HG02973 (cell line): ENCODE measurements at regions not wholly inside any gene's neighbourhood (a gene's known extent, or its start where the extent isn't known, plus 50 kb on each side); places are given as distances from the start of the nearest gene placed in this dataset.
"Not testable (repeated sequence)": the region's sequence is repeated elsewhere in the genome, so short reads cannot be mapped to it uniquely, and the experiment has no call there.

Experiments used
- ATAC-seq: cut with Tn5 transposase; IDR thresholded peaks from one replicate; pipeline ENCODE4 v1.9.1; 2021; ENCODE audit warnings: moderate library complexity; ENCODE audit not compliant: unreplicated experiment

DNA sequence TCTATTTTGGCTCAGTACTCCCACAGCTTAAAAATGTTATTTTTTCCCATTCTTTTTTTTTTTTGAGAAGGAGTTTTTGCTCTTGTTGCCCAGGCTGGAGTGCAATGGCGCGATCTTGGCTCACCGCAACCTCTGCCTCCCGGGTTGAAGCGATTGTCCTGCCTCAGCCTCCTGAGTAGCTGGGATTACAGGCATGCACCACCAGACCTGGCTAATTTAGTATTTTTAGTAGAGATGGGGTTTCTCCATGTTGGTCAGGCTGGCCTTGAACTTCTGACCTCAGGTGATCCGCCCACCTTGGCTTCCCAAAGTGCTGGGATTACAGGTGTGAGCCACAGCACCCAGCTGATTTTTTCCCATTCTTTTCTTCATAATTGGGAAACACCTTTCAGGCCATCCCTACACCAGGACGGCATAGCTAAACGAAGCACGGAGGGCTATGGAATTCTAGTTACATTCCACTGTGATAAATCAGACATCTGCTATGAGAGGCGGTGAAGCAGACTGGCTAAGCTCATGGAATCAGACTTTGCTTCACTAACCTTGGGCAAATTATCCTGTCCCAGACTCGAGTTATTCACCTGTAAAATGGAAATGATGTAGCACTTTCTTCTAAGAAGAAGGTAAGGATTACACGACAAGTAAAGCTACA, 68.7 kb upstream of the ZFAND5 start:
- not testable (repeated sequence) for ATAC-seq

DNA sequence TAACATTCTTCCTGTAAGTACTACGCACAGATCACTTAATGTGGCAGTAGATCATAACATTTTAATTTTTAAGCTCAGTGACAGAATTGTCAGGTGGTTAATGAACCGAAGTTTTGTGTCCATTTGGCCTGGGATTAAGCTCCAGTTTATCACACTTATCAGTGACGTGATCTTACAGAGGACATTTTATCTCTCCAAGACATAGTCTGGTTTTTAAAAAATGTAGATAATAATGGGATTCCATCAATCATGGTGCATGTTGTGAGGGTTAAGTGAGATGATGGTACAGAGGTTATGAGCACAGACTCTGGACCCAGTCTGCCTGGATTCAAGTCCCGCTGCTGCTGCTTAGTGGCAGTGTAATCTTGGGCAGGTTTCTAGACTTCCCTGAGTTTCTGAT, 66.0 kb upstream of the ZFAND5 start:
- no peak for ATAC-seq

DNA sequence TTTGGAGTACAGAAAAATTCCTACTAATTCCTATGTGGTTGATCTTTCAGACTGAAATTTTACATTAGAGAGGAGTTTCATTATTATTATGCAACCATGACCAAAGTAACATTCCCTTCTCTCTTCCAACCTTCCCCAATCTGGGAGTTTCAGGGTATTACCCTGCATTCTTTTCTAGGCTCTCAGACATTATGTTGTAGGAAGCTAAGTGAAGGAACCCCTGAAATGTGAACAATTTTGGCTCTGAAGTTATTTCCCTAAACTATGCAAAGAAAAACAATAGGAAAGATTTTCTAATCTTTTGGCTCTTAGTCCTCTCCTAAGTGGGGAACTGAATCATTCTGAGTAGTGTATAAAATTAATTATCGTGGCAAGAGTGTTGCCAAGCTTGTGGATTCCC, 63.3 kb upstream of the ZFAND5 start:
- no peak for ATAC-seq

DNA sequence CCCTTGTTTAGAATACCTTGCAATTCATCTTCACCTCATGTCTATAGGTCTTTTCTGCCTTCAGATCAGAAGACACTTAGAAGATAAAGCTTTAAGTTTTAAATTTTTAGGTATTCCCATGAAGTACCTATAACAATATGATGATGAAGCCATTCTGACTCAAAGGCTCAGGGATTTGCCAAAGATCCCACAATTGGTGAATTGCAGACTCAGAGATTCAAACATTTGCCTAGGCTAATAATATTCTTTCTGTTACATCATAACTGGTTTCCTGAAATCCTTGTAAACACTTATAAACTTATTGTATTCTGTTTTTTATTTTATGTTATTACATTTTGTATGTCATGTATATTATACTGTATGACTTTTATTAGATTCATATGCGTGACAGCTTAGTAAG, 62.8 kb upstream of the ZFAND5 start:
- ATAC-seq = no peak

DNA sequence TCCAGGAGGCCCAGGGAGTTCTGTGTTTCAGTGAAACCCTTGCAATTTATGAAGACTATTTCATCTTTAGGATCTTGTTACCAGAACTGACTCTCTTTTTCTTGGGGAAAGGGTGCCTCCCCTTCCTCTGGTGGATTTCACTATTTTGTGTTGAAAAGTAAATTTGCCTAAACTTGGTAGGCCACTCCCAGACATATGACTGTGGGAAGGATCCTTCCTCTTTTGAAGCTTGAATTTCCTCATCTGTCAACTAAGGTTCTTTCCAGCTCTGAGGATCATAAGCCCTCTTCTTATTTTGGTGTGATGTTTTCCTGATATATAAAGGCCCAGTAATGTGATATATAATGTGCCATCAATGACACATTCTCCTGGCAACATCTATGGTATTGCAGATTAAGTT, 59.1 kb upstream of the ZFAND5 start:
- ATAC-seq = no peak

DNA sequence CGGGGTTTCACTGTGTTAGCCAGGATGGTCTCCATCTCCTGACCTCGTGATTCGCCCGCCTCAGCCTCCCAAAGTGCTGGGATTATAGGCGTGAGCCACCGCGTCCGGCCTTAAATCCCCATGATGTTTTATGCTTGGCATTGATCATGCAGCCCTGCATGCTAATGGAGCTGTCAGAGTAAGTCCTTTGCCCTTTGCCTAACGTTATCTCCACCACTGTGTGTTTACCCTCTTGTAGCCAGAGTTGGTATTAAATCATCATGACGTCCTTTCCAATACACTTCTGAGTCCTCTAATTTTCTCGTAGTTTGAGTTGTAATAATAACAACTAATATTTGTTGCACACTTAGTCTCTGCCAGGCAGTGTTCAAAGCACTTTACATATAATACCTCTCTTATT, 57.2 kb upstream of the ZFAND5 start:
- ATAC-seq = no peak

DNA sequence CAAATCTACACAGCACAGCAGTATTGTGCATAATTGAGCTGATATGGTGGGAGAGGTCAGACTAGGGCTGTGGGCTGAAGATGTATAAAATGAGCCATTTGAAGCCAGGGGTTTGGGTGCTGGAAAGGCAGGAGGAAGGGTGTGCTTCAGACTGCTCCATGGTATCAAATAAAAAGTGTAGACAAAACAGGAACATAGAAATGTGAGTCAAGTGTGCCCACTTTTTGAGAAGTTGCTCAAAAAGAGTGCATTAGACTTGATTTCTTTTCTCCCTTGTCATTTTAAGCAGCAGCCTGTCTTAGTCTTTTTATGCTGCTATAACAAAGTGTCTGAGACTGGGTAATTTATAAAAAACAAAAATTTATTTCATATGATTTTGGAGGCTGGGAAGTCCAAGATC, 55.8 kb upstream of the ZFAND5 start:
- ATAC-seq = no peak

DNA sequence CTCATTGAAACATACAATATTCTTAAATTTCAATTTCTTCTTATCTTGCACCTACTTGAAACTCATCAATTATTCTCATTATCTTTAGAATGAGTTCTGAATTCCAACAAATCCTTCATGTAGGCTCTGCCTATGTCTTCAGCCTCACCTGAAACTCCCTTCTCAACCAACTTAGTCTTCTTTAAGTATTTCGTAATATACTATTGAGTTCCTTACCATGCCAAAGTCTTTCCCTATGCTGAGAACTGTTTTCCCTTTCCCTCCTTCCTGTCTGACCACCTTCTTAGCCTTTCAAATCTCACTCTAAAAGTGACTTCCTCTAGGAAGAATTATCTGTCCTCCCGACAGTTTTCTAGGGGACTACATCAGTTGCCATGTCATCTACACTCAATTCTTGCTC, 50.9 kb upstream of the ZFAND5 start:
- ATAC-seq = no peak

DNA sequence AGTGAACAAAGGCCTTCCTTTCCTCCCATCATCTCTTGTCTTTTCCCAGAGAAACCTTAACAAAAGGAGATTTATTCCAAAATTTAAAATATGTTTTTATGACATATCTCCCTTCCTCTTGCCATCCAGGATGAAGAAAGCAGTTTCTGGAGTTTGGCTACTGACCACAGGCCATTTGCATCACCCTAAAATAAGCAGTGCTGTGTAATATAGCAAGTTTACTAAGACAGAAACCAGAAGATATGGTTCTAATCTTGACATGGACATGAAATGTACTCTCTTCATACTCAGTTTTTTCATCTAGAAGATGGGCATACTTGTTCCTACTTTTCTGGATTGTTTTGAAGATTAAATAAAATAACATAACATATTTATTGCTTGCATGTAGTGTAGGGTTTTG, 50.2 kb upstream of the ZFAND5 start:
- no peak for ATAC-seq
